Activated CD4-positive, alpha-beta T cell treated with anti-CD3 and anti-CD28 coated beads, Interleukin-2, amount 50 U/mL, for 16 hours (primary cell): ENCODE measurements at regions not wholly inside any gene's neighbourhood (a gene's known extent, or its start where the extent isn't known, plus 50 kb on each side); places are given as distances from the start of the nearest gene placed in this dataset.

Source experiments
- DNase-seq: peaks from one replicate; pipeline ENCODE4 v3.0.0-alpha.2; 2020

DNA sequence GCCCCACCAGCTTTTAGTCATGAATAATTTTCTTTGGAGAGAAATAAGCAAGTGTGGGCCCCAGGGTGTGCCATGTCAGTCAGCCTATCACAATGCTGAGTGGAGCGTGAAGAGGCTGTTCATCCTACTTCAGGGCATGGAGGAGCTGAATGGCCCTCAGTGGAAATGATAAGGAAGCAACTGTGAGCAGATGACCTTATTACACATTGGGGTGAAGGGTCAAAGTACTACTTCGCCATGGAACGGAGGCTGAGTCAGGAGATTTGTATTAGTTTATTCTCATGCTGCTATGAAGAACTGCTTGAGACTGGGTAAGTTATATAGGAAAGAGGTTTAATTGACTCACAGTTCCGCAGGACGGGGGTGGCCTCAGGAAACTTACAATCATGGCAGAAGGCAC lies 231.0 kb upstream of the ADAMTS16 start:
- no peak for DNase-seq

DNA sequence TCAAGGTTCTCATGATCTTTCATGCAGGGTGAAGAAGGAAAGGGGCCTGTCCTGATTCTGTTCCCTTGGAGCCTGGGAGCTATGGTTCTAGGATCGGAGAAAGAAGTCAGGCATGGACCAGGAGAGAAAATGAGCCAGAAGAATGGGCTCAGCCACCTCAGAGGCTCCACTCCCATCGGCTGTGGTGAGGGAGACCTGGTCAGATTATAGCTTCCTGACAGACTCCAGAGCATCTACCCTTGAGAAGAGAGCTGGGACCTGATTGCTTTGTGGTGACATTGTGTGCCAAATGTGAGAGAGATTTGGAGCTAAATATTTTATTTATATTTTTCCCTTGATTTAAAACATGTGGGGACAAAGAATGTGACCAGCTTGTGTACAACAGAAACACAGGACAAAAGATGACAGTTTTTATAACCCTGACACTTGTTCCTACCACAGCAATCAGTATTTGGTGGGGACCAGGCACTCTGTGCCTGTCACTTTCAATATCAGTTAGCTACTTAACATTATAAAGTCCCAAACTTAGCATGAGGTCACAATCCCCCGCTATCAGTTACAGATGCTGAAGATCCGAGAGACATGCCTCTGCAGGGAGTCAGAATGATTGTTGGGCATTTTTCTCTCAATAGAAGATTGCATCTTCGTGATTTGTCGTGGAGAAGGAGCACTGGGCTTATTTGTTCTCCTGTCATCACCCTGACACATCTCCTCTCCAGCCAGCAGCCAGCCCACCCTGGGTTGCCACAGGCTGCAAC lies 228.3 kb upstream of the ADAMTS16 start:
- no peak for DNase-seq

DNA sequence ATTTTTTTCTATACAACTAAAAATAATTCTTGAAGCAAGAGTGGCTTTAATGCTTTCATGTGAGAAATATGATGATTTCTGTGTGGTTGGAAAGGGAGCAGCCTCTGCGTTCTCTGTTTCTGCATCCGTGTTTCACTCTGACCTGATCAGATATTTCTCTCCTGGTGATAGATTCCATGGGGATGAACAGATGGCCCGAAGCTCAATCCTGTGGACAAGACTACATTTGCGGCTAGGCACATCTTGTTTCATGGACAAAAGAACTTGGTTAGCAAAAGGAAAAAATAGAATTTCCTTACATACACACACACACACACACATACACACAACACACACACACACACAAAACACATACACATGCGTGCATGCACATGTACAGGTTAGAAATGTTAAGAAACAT lies 218.2 kb upstream of the ADAMTS16 start:
- DNase-seq: no peak

DNA sequence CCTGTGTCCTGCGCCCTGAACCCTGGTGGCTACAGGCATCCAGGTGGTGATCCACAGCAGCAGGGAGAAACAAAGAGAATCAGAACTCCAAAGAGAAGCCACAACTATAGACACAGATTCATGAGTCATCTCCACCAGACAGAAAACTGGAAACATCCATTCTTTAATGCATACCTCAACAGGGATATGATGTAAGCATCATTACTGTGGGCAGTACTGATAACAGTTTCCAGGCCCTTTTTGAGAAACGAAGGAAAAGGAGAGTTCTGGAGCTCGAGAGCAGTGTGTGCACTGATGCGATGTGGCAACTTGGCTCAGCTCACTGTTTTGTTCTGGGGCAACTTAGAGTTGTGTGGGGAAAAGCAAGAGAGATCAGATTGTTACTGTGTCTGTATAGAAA lies 215.6 kb upstream of the ADAMTS16 start:
- DNase-seq: no peak

DNA sequence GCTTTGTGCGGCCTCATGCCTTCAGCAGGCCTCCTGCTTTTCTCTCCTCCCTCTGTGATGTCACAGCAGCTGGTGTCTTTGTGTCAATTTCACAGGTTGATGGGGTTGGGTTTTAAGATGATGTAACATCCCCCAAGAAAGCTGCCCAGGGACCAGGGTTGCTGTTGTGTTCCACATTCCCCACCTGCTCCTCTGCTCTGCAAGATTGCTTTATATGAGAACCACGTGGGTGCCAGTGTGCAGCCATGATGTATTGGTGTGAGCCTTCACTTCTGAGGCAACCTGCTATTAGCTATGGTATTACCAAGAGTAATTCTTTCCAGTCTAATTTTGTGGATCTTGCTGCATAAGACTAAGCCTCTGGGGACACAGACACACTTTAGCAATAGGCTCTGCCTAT lies 213.0 kb upstream of the ADAMTS16 start:
- no peak for DNase-seq

DNA sequence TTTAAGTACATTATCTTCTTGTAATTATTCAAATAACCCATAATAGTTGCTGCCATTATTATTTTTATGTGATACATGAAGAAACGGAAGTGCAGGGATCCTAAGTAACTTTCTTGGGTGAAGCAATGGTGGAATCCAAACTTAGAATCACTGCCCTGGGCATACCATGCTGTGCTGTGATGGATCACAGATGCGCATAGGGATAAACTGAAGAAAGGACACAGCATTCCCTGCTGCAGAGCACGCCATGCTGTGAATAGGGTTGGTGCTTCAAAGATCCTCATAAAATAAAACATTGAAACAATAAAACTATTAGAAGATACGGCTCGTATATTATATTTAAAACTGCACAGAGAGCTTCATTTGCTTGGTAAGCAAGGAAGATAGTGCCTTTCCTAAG lies 211.7 kb upstream of the ADAMTS16 start:
- no peak for DNase-seq

DNA sequence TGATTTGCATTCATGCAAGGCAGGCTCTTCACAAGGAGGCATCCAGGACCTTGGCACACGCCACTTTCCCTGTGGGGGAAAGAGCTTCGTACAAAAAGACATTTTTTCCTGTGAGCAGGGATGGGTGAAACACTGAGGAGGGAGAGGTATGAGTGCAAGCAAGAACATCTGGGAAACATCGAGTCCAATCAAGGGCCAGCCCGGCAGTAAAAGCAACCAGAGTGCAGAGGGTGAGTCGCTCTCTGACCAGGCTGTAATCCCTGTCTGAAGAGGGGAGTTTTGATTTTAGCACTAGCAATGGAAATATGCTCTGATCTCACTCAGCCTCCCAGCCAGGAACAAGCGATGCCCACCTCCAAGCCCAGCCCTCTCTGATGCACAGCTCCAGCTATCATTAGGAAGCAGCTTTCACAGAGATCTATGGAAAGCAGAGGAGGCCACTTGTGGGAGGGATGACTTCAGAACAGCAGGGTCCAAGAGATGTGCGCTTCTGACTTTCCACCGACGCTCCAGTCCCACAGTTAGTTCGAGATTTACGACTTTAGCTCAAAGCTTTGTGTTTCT lies 211.0 kb upstream of the ADAMTS16 start:
- DNase-seq: no peak

DNA sequence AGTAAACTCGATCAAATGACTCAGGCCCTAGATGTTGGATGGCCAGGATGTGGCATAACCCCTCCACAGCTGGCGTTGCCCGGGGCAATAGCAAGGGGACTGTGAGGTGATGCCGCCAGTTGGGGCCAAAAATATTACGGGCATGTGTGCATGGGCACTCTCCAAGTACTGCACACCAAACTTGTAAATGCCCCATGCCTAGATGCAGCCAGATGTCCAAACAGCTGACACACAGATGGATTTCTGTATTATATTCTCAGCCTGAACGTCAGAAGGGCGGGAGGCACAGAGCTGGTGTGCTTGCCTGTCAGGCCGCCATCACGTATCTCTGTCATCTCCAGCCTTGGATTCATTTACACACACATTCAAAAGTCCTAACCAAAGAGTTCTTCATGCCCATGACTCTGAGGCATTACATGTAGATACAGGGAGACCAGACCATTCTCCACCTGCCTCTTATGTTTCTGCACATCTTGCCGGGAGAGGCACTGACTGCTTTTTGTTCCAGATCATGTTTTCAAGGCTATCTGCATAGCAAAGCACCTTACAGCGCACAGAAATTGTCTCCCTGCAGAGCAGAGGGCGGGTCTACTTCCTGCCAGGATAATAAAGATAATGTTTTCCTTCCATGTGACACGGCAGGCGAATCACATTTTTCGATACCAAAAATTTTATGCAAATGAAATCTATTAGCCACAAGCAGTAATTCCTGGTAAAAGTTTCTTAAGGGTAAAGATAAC lies 200.9 kb upstream of the ADAMTS16 start:
- no peak for DNase-seq

DNA sequence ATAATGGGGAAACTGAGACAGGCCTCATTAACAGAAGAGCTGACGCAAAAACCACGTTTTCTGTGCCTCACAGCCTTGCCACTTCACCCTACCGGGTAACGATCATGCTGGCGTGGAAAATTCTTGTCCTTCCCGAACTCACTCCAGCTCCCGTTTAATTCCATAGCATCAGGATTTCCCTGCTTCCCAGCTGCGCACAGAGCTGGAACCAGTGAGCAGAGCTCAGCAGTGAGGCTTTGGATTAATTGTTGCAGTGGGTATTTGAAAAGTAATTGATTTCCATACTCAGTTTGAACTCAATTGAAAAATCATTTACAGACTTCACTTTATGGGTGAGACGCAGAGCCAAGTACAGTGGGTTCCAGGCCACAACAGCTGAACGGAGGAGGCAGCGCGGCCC lies 199.0 kb upstream of the ADAMTS16 start:
- DNase-seq: no peak

DNA sequence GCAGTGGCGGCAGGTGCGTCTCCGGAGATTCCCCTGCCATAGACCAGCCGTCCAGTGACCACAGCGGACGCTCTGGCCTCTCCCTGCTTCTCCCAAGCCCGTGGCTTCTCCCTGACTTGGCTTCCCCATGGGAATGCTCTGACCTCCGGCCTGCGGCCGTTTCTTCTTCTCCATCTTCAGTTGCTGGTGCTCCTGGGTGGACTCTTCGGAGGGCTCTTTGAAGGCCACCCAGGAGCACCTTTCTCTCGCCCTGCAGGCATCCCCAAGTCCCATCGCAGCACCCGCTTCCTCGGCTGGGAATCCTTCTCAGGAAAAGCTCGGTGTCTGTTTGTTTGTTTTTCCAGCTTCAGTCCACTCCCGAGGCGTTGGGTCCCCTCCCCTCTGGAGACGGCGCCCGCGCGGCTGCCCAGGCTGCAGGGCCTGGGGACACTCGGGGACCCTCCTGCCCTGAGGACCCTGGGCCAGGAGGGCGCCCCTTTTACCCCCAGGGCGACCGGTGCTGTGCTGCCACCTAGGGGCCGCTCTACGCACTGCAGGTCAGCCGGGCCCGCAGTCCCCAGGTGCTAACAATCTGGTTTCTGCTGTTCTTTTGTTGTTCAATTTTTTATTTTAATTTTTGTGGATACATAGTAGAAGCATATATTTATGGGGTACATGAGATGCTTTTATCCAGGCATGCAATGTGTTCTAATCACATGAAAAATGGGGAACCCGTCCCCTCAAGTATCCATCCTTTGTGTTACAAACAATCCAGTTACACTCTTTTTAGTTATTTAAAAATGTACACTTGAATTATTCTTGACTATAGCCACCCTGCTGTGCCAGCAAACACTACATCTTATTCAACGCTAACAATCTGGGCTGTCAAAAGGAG lies 197.9 kb upstream of the ADAMTS16 start:
- DNase-seq: peak; percentile 7

DNA sequence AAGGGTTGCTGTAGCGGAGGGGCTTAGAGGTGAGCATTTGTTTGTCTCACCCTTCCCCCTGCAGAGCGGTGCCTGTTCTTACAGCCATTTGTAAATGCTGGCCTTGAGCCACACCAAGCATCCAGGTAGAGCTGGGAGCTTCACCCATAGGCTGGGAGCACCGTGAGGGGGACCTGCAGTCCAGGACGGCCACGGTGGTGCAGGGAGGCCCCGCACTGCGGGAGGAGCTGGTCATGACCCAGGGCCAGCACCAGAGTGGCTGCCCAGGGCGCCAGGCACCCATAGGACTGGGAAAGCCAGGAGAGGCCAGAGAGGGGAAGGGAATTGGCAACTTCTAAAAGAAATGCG lies 197.3 kb upstream of the ADAMTS16 start:
- DNase-seq: no peak

DNA sequence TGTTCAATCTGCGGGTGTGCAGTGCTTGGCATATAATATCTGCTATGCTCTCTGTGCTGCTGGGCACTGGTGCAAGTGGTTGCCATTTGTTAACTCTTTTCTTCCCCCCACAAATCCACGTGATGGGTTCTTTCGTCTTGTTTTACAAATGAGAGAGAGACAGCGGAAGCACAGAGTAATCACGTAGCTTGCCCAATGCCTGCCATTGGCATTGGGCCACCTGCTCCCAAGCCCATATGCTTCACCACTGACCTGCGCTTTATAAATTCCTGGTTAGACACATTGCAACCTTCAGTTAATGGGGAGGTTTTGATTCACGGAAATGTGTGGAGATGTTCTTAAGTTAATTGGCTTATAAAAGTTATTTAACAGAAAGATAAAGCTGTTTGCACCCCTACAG lies 194.8 kb upstream of the ADAMTS16 start:
- no peak for DNase-seq

DNA sequence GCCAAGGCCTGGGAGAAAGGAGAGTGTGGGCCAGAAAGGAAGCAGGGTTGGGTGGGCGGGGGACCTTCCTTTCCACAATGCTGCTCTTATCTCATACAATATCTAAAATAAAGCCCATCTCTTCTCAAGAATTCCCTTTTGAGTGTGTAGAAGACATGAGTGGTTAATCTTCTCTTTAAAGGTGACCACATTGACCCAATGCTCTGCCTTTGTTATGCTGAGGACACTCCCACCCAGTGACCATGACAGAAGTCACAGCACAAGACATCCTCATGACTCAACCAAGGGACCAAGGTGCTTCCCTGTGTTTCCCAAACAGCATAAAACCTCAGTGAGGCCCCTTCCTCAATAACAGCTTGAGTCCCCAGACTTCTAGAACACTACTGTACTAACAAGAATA lies 193.0 kb upstream of the ADAMTS16 start:
- no peak for DNase-seq

DNA sequence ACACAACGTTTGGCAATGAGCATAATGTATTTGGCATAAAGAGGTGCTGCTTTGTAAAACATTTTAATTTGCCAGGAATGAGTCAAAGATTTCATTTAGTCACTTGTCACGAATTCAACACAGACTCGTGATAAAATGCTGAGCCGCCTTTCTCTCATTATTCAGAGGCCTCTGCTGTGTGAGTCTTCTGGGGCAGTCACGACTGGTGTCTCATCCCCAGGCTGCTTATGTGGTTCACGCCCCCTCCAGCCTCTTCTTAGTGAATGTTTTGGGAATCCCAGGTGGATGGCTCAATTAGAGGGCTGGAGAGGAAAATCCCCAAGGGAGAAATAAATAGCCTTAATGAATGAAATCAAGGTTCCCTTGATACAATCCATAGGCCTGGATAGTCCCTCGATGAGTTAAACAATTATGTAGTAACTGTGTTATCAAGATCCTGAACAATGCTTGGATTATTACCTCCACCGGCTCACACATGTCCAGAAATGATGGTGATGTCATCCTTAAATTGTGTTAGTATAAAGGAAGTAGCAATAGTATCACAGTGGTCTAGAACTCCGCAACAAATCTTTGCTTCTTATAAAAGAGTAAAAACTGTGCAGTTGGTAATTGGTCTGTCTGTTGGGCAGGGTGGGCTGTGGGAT lies 192.1 kb upstream of the ADAMTS16 start:
- DNase-seq: no peak

DNA sequence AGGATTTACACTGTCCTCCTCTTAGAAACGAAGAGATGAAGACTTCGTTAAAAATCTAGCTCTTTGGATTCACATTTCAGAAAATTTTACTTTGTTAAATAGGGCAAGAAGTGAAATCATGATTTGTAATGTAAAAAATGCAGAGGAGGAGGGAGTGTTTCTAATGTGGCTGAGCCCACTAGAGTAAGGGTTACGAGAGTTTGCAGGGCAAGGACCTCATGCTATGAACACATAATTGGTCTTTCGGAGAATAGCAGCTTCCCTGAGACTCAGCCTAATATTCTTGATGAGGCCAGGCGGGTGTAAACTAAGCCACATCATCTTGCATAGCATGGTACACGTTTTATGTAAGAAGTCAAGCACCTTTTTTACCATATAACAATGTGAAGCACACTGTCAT lies 191.0 kb upstream of the ADAMTS16 start:
- DNase-seq: no peak

DNA sequence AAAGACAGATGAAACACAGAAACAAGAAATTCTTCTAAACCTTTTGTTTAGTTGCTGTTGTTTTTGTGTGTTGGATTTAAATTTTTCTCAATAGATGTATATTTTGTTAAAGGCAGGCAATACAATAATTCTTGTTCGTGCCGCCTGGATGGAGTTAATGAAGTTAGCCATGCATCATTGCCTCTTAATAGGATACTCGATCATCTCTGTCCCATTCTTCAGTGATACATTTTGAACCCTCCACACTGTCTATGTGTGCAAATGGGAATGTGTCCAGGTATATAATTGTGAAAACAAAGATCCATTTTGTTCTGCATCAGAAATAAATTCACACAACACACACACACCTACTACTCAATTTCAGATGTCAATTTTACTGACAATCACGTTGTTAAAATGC lies 186.6 kb upstream of the ADAMTS16 start:
- DNase-seq: no peak

DNA sequence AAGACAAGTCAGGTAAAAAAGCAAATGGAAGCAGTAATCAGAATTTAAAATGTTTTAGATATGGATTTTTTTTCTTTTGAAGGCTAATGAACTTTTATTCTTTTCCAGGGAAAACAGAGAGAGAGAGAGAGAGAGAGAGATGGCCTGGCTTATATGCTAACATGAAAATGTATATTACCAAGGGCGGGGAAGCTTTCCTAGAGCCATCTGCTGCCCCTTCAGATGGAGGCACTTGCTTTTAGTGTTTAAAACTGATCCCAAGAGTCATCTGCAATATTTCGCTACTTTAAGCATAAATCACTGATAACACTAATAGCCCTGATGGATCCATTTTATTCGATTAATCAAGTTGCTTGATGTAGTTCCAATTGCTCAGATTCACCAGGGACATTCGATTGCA lies 186.1 kb upstream of the ADAMTS16 start:
- no peak for DNase-seq

DNA sequence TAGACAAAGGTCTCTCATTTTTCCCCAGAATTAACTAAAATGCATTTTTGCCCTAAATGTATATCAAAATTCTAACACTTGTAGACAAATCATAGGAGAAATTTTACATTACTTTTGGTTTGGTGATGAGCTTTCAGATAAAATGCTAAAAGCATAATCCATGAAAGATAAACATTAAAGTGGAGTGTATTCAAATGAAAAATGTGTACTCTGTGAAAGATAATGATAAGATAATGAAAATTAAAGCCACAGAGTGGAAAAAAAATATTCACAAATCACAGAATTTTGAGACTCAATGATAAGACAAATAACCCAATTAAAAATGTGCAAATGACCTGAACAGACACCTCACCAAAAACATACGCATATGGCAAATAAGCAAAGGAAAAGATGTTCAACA lies 176.9 kb upstream of the ADAMTS16 start:
- no peak for DNase-seq

DNA sequence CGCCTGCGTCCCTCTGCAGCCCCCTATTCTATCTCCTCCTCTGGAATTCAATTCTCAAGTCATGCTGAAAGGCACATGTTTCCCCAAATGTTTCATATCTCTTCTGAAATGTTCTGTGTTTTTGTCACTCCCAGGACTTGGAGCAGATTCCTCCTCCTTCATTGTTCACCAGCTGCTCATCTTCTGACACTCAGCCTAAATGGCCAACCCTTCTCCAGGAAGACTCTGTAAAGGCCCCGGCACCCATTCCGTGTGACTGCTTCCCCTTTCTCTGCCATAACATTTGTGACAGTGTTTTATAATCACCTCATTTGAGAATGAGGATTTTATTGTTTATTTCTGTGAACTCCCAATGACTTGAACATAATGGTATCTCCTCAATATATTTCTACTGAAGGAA lies 170.8 kb upstream of the ADAMTS16 start:
- DNase-seq: no peak

DNA sequence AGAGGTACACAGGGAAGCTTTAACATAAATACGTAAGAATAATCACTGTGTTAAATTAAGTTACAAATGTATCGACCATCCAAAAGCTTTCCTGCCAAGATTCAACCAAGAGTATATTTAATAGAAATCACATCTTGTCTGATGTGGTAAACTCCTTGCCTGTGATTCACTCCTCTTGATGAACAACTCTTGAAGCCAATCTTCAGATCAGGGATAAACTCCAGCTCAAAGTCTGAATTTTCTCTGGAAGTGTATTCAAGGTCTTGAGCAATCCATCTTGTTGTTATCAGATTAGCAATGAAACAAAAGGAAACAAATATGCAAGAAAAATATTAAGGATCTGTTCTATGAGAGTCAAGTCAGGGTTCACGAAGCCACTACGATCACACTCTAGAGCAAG lies 170.0 kb upstream of the ADAMTS16 start:
- no peak for DNase-seq

DNA sequence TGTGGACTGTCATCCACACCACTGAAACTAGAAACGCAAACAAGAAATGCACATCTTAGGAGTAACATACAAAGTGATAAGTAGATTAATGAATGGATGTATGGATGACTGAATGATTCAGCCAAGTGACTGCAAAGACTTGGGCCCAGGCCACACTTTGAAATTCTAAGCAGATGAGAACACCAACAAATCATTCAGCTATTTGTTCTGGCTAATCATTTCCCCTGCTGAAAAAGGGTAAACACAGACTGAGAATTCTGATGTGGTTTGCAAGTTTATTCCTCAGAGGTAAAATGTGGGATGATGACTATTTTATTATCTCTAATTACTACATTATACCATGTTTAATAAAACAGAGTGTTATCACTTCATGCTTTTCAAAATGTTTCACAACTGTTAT lies 163.2 kb upstream of the ADAMTS16 start:
- DNase-seq: no peak

DNA sequence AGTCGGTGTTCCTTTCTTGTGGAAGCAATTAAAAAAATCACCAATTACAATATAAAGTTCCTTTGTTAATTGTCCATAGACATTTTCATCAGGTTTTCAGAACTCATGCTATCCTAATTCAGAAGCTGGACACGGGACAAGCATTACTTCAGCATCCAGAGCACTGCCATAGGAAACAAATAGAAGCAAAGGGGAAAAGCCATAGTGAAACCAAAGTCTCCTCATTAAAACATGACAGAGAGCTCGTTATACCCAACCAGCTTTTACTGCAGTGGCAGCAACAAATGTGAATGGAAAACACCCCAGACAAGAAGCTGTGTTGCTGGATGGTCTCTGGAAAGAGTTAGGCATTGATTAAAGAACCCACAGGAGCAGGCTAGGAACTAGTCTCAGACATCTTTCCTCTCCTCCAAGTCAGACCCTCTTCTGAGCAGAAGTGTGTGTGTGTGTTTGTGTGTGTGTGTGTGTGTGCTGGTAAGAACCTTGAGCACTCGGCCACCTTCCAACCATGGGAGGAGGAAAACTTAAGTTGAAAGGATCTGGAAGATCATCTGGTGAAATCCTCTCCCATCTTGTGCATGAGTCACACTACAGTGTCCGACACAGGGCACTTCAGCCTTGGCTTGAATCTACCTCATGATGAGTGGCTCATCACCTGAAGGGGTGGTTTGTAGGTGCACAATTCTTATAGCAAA lies 162.6 kb upstream of the ADAMTS16 start:
- no peak for DNase-seq
